SU-DHL-6 (cell line): ENCODE measurements at regions not wholly inside any gene's neighbourhood (a gene's known extent, or its start where the extent isn't known, plus 50 kb on each side); places are given as distances from the start of the nearest gene placed in this dataset.

Experiments used
- H2AFZ ChIP-seq: fragments of 200-600 bp; sonication (generic); 2 replicates; pipeline ENCODE4 v1.6.1; 2014; ENCODE audit warnings: low read depth, mild to moderate bottlenecking, moderate library complexity, mixed read lengths, antibody characterized with exemption, low read length; ENCODE audit not compliant: severe bottlenecking
- H3F3A ChIP-seq: fragments of 200-600 bp; shearing (Covaris generic); 2 replicates; pipeline ENCODE4 v1.6.0; 2016; ENCODE audit warnings: antibody characterized with exemption, mild to moderate bottlenecking; ENCODE audit not compliant: insufficient read depth
- H3K27ac ChIP-seq: fragments of 200-600 bp; sonication (generic); 2 replicates; pipeline ENCODE4 v1.5.1; 2016; ENCODE audit warnings: low read depth, mild to moderate bottlenecking, low read length, moderate library complexity, mixed read lengths
- H3K27me3 ChIP-seq: fragments of 200-600 bp; sonication (generic), shearing (Covaris generic); 2 replicates; pipeline ENCODE4 v1.6.0; 2014; ENCODE audit warnings: mild to moderate bottlenecking, low read length
- H3K36me3 ChIP-seq: fragments of 200-600 bp; sonication (generic); 2 replicates; pipeline ENCODE4 v1.6.1; 2014; ENCODE audit warnings: mild to moderate bottlenecking, low read length, mixed read lengths
- H3K4me2 ChIP-seq: fragments of 300-600, 200-600 bp; shearing (Covaris generic), sonication (generic); 2 replicates; pipeline ENCODE4 v1.6.0; 2014; ENCODE audit warnings: low read length, low read depth, mild to moderate bottlenecking; ENCODE audit not compliant: poor library complexity, severe bottlenecking
- H3K4me3 ChIP-seq: fragments of 200-600 bp; sonication (generic); 2 replicates; pipeline ENCODE4 v1.5.1; 2014; ENCODE audit warnings: antibody characterized with exemption, low read length, mild to moderate bottlenecking, mixed read lengths; ENCODE audit not compliant: insufficient read depth, poor library complexity, severe bottlenecking
- H3K79me2 ChIP-seq: fragments of 200-600 bp; sonication (generic); 2 replicates; pipeline ENCODE4 v1.6.1; 2014; ENCODE audit warnings: mild to moderate bottlenecking, low read length, moderate library complexity; ENCODE audit not compliant: insufficient read depth
- H3K9ac ChIP-seq: fragments of 200-600 bp; sonication (generic); 2 replicates; pipeline ENCODE4 v1.7.0; 2014; ENCODE audit warnings: mild to moderate bottlenecking, low read length
- H3K9me2 ChIP-seq: fragments of 200-600 bp; sonication (generic); replicated peaks from 2 replicates; pipeline ENCODE4 v1.6.1; 2014; ENCODE audit warnings: low read length; ENCODE audit not compliant: insufficient read depth
- H3K9me3 ChIP-seq: fragments of 200-600 bp; sonication (generic); 2 replicates; pipeline ENCODE4 v1.6.1; 2014; ENCODE audit warnings: low read length, mixed read lengths; ENCODE audit not compliant: insufficient read depth
- H4K20me1 ChIP-seq: fragments of 200-600 bp; sonication (generic); 2 replicates; pipeline ENCODE4 v1.6.1; 2014; ENCODE audit warnings: low read depth, mild to moderate bottlenecking, antibody characterized with exemption, low read length, moderate library complexity, mixed read lengths
- EZH2phosphoT487 ChIP-seq: fragments of 200-600 bp; sonication (generic), shearing (Covaris generic); conservative IDR thresholded peaks from 2 replicates; pipeline ENCODE4 v1.6.1; 2018; ENCODE audit warnings: mild to moderate bottlenecking, antibody characterized with exemption, low read length, moderate library complexity, mixed read lengths
- TF ChIP-seq, protein P1 (sequence below): fragments of 200-600 bp; sonication (generic); IDR thresholded peaks from one replicate; pipeline ENCODE4 v1.5.1; 2017; ENCODE audit warnings: antibody characterized with exemption, mild to moderate bottlenecking, low read length, moderate library complexity; ENCODE audit not compliant: insufficient read depth, poor library complexity, severe bottlenecking

DNA sequence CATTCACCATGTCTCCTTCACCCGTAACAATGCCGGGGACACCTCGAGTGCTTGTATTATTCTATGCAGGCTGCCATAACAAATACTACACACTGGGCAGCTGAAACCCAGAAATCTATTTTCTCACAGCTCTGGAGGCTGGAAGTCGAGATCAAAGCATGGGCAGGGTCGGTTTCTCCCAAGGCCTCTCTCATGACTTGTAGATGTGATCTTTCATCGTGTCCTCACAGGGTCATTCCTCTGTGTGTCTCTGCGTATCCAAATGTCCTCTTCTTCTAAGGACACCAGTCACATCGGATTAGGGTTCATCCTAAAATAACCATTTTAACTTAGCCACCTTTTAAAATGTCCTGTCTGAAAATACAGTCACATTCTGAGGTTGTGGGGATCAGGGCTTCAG, 303.5 kb downstream of the KLF6 start:
- H3K9ac ChIP-seq: no peak overlapping the region
- no peak overlapping the region for H3K27ac ChIP-seq
- no peaks in the 10 kb centered on the region for H3K9me3 ChIP-seq
- no peaks in the 10 kb centered on the region for H3K9me2 ChIP-seq
- TF ChIP-seq EZH2phosphoT487: no peak
- TF ChIP-seq, protein P1, sequence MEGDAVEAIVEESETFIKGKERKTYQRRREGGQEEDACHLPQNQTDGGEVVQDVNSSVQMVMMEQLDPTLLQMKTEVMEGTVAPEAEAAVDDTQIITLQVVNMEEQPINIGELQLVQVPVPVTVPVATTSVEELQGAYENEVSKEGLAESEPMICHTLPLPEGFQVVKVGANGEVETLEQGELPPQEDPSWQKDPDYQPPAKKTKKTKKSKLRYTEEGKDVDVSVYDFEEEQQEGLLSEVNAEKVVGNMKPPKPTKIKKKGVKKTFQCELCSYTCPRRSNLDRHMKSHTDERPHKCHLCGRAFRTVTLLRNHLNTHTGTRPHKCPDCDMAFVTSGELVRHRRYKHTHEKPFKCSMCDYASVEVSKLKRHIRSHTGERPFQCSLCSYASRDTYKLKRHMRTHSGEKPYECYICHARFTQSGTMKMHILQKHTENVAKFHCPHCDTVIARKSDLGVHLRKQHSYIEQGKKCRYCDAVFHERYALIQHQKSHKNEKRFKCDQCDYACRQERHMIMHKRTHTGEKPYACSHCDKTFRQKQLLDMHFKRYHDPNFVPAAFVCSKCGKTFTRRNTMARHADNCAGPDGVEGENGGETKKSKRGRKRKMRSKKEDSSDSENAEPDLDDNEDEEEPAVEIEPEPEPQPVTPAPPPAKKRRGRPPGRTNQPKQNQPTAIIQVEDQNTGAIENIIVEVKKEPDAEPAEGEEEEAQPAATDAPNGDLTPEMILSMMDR: no peak
- H4K20me1 ChIP-seq: no peaks in the 10 kb centered on the region
- H2AFZ ChIP-seq: no peak overlapping the region
- H3K79me2 ChIP-seq: no peaks in the 10 kb centered on the region
- no peaks in the 10 kb centered on the region for H3K27me3 ChIP-seq
- no peak overlapping the region for H3K4me2 ChIP-seq
- H3K36me3 ChIP-seq: no peaks in the 10 kb centered on the region
- H3F3A ChIP-seq: no peaks in the 10 kb centered on the region
- H3K4me3 ChIP-seq: no peak overlapping the region

DNA sequence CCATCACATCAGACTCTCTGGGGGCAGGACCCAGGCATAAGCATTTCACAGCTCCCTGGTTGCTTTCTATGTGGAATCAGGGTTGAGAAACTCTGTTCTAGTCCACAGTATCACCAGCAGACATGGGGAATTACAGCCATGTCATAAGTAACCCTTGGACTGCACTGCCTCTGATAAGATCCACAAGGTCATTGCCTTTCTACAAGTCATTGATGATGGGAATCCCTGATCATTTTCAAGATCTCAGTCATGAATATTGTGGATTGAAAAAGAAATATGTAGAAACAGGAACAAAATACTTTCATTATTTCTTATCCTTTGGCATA, 304.1 kb downstream of the KLF6 start:
- H3K27ac ChIP-seq: no peak overlapping the region
- H3K4me2 ChIP-seq: no peak overlapping the region
- H3K4me3 ChIP-seq: no peak overlapping the region
- H3K9ac ChIP-seq: no peak overlapping the region
- H4K20me1 ChIP-seq: no peaks in the 10 kb centered on the region
- no peaks in the 10 kb centered on the region for H3K9me3 ChIP-seq
- H3K9me2 ChIP-seq: no peaks in the 10 kb centered on the region
- no peaks in the 10 kb centered on the region for H3F3A ChIP-seq
- TF ChIP-seq, protein P1: no peak
- TF ChIP-seq EZH2phosphoT487: no peak
- no peaks in the 10 kb centered on the region for H3K36me3 ChIP-seq
- no peaks in the 10 kb centered on the region for H3K79me2 ChIP-seq
- no peaks in the 10 kb centered on the region for H3K27me3 ChIP-seq
- H2AFZ ChIP-seq: no peak overlapping the region

DNA sequence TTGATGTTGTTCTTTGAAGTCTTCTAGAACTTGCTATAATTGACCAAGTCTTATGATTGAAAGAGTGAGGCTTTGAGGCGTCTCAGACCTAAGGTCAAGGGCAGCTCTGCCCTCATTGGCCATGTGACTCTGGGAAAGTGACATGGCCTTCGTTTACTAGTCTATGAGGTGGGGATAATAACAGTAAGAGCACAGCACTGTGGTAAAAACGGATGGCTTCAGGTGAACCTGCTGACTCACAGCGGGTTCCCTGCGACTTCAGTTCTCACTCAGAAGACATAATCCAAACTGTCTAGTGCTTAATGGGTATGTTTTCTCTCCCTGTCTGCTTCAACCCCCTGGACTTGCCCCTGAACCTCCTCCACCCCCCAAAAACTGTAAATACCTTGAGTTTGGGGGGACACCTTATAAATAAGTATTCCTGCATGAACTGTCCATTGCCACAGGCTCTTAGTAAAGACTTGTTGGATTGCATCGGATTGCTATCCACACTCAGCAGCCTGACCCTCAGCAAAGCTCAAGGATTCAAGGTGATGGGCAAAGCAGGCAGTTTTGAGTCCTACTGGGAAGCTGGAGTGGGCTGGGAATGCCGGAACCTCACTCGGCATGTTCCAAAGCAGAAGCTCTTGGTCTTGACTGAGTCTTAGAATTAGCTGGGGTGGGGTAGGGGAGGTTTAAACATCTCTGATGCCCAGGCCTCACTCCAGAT, 304.6 kb downstream of the KLF6 start:
- H3K9me3 ChIP-seq: no peaks in the 10 kb centered on the region
- H3K4me2 ChIP-seq: no peak overlapping the region
- no peaks in the 10 kb centered on the region for H3F3A ChIP-seq

More for the DNA sequence above, 304.6 kb downstream of the KLF6 start:
- Histone ChIP-seq H3K9ac (no peak overlapping the region), H3K27me3 (no peaks in the 10 kb centered on the region), H3K27ac (no peak overlapping the region), H3K9me2 (no peaks in the 10 kb centered on the region), H4K20me1 (no peaks in the 10 kb centered on the region), H3K79me2 (no peaks in the 10 kb centered on the region), H2AFZ (no peak overlapping the region), H3K4me3 (no peak overlapping the region), H3K36me3 (no peaks in the 10 kb centered on the region)
- TF ChIP-seq, protein P1: no peak
- no peak for TF ChIP-seq EZH2phosphoT487
